Endothelial cell of umbilical vein (primary cell): ENCODE measurements at regions not wholly inside any gene's neighbourhood (a gene's known extent, or its start where the extent isn't known, plus 50 kb on each side); places are given as distances from the start of the nearest gene placed in this dataset.

Source experiments
- BruUV-seq: library from RNA; stranded (reverse); fragments of 400-500 nt; replicated peaks from 2 replicates; lab custom pipeline; 2021; lab: Mats Ljungman, UMichigan
- CTCF ChIA-PET: fragments of 300-600, 350-600 bp; sonication (Branson Sonifier 250); formaldehyde crosslinking; loops from one replicate; lab custom pipeline; 2021; ENCODE audit warnings: antibody characterized with exemption, inconsistent platforms; lab: Charles Lee
- POLR2A ChIA-PET: fragments of 300-600, 350-600 bp; sonication (Branson Sonifier 250); formaldehyde crosslinking; loops from one replicate; lab custom pipeline; 2021; ENCODE audit warnings: antibody characterized with exemption, inconsistent platforms; lab: Charles Lee
- DNase-seq: peaks from one replicate; pipeline ENCODE4 v3.0.0-alpha.2; 2011; ENCODE audit warnings: low read depth, low spot score
- FAIRE-seq: peaks from 2 replicates; lab custom pipeline; 2011; peaks lifted over from hg19 to GRCh38; lab: Jason Lieb, UNC
- H2AFZ ChIP-seq: 2 replicates; pipeline ENCODE4 v1.6.0; 2012; ENCODE audit warnings: low read depth, low read length, control low read depth, inconsistent platforms
- H3K27ac ChIP-seq: 2 replicates; pipeline ENCODE4 v1.5.1; 2011; ENCODE audit warnings: low read depth, mild to moderate bottlenecking, control low read depth, low read length, moderate library complexity; ENCODE audit not compliant: insufficient read depth
- H3K27me3 ChIP-seq, 2 experiments: 2 replicates each; pipeline versions ENCODE4 v1.6.0 to v1.6.1; 2011; ENCODE audit warnings: low read length in 2 of 2, mixed read lengths in 1 of 2; ENCODE audit not compliant: control insufficient read depth in 2 of 2, insufficient read depth in 2 of 2
- H3K36me3 ChIP-seq, 2 experiments: 2 replicates in 1 of 2; 3 replicates in 1 of 2; pipeline ENCODE4 v1.5.1; 2011; ENCODE audit warnings: low read length in 2 of 2, mild to moderate bottlenecking in 1 of 2, moderate library complexity in 1 of 2; ENCODE audit not compliant: control insufficient read depth in 2 of 2, insufficient read depth in 2 of 2; ENCODE audit errors: extremely low read depth in 1 of 2
- H3K4me1 ChIP-seq: 3 replicates; pipeline ENCODE4 v1.5.1; 2011; ENCODE audit warnings: mild to moderate bottlenecking, low read length; ENCODE audit not compliant: control insufficient read depth, insufficient read depth; ENCODE audit errors: extremely low read depth
- H3K4me2 ChIP-seq: 2 replicates; pipeline ENCODE4 v1.6.1; 2011; ENCODE audit warnings: low read length, control low read depth, mixed read lengths; ENCODE audit not compliant: insufficient read depth
- H3K4me3 ChIP-seq, 3 experiments: fragments of 200-600 bp in 1 of 3; sonication (generic), shearing (Covaris generic) in 1 of 3; replicated peaks in 1 of 3; 2 replicates each; pipeline ENCODE4 v1.5.1; 2011 to 2016; ENCODE audit warnings: control low read depth in 3 of 3, low read length in 3 of 3, mild to moderate bottlenecking in 2 of 3, inconsistent platforms in 1 of 3, low read depth in 1 of 3, moderate library complexity in 1 of 3; ENCODE audit not compliant: insufficient read depth in 1 of 3
- H3K79me2 ChIP-seq: 2 replicates; pipeline ENCODE4 v1.6.0; 2012; ENCODE audit warnings: low read length, inconsistent platforms; ENCODE audit not compliant: control insufficient read depth, insufficient read depth
- H3K9ac ChIP-seq: replicated peaks from 2 replicates; pipeline ENCODE3; 2011; ENCODE audit warnings: low read length, control low read depth; ENCODE audit not compliant: insufficient read depth; ENCODE audit errors: extremely low read depth
- H3K9me1 ChIP-seq: replicated peaks from 3 replicates; pipeline ENCODE4 v1.6.0; 2011; ENCODE audit warnings: mild to moderate bottlenecking, low read length; ENCODE audit not compliant: control insufficient read depth, insufficient read depth; ENCODE audit errors: extremely low read depth
- H3K9me3 ChIP-seq: replicated peaks from 2 replicates; pipeline ENCODE4 v1.5.1; 2012; ENCODE audit warnings: low read length, inconsistent platforms; ENCODE audit not compliant: control insufficient read depth, insufficient read depth
- H4K20me1 ChIP-seq: replicated peaks from 2 replicates; pipeline ENCODE3; 2011; ENCODE audit warnings: mild to moderate bottlenecking, low read length; ENCODE audit not compliant: control insufficient read depth, insufficient read depth; ENCODE audit errors: extremely low read depth
- CTCF ChIP-seq, 2 donors: IDR thresholded peaks; 1 replicate in 1 of 2; 2 replicates in 1 of 2; pipeline ENCODE4 v1.5.1; 2011; ENCODE audit warnings: low read length in 2 of 2, mild to moderate bottlenecking in 2 of 2, moderate library complexity in 2 of 2, control low read depth in 1 of 2, inconsistent platforms in 1 of 2, low read depth in 1 of 2; ENCODE audit not compliant: insufficient read depth in 1 of 2; ENCODE audit errors: extremely low read depth in 1 of 2
- EZH2 ChIP-seq: IDR thresholded peaks from 2 replicates; pipeline ENCODE4 v1.6.1; 2012; ENCODE audit warnings: borderline replicate concordance, low read depth, mild to moderate bottlenecking, moderate library complexity, low read length, inconsistent platforms; ENCODE audit not compliant: severe bottlenecking
- FOS ChIP-seq: IDR thresholded peaks from 2 replicates; pipeline ENCODE4 v1.6.1; 2011; ENCODE audit warnings: mild to moderate bottlenecking, low read length, moderate library complexity, borderline replicate concordance; ENCODE audit not compliant: insufficient read depth
- GATA2 ChIP-seq: IDR thresholded peaks from 2 replicates; pipeline ENCODE4 v1.7.0; 2011; ENCODE audit warnings: low read depth, mild to moderate bottlenecking, moderate library complexity, mixed read lengths, low read length; ENCODE audit not compliant: insufficient read length, insufficient read depth
- JUN ChIP-seq: IDR thresholded peaks from 2 replicates; pipeline ENCODE4 v1.6.1; 2011; ENCODE audit warnings: borderline replicate concordance, low read depth; ENCODE audit not compliant: insufficient read length, insufficient read depth
- MYC ChIP-seq: IDR thresholded peaks from one replicate; pipeline ENCODE4 v1.6.1; 2011; ENCODE audit warnings: mild to moderate bottlenecking, low read depth, low read length
- POLR2A ChIP-seq: IDR thresholded peaks from 2 replicates; pipeline ENCODE4 v1.6.1; 2012; ENCODE audit warnings: low read depth, mild to moderate bottlenecking, control low read depth, low read length
- POLR2AphosphoS5 ChIP-seq: IDR thresholded peaks from 2 replicates; pipeline ENCODE4 v1.6.1; 2012; ENCODE audit warnings: low read depth, mild to moderate bottlenecking, control low read depth, low read length, moderate library complexity; ENCODE audit not compliant: insufficient read depth
- dilution Hi-C: fragments of 300-500 bp; cut with MboI; formaldehyde crosslinking; loops from one replicate; pipeline ENCODE4 v1.15.0; 2019; ENCODE audit warnings: low sequenced_read_pairs; ENCODE audit not compliant: extremely low pct_ligation_motif_present
- intact Hi-C: fragments of 100-400 bp; cut with micrococcal nuclease; formaldehyde crosslinking; loops from one replicate; pipeline ENCODE4 v1.10.0; 2022
- TF ChIP-seq, protein P1 (sequence below): IDR thresholded peaks from 2 replicates; pipeline ENCODE4 v1.6.1; 2011; ENCODE audit not compliant: insufficient read depth, insufficient read length

- no peak for FAIRE-seq
- H3K27ac ChIP-seq: no peak overlapping the region
- no peaks in the 10 kb centered on the region for H3K36me3 ChIP-seq
- H3K4me1 ChIP-seq: no peaks in the 10 kb centered on the region
- H3K9ac ChIP-seq: no peak overlapping the region
- H3K9me3 ChIP-seq: peaks cover 12% of the 10 kb centered on the region
- POLR2A ChIA-PET: no interaction called here
- no peaks in the 10 kb centered on the region for H4K20me1 ChIP-seq
- H2AFZ ChIP-seq: no peak overlapping the region
- dilution Hi-C loops: no loop called here
- no TSS peak for BruUV-seq
- no peak overlapping the region for H3K4me3 ChIP-seq
- intact Hi-C loops: no loop called here
- no peaks in the 10 kb centered on the region for H3K9me1 ChIP-seq
- DNase-seq: no peak
- CTCF ChIA-PET: no interaction called here
- H3K27me3 ChIP-seq: no peaks in the 10 kb centered on the region
- no peak overlapping the region for H3K4me2 ChIP-seq
- TF ChIP-seq FOS (no peak), MYC (no peak), EZH2 (no peak), GATA2 (no peak), JUN (no peak), POLR2A (no peak), POLR2AphosphoS5 (no peak), CTCF (IDR thresholded peaks at IDR 0.05; ENCODE audit: extremely low read depth in 1 of 2, insufficient read depth in 1 of 2, low read depth in 1 of 2, low read length in 2 of 2) (no peak)
- TF ChIP-seq, protein P1, sequence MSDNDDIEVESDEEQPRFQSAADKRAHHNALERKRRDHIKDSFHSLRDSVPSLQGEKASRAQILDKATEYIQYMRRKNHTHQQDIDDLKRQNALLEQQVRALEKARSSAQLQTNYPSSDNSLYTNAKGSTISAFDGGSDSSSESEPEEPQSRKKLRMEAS: no peak
- no peaks in the 10 kb centered on the region for H3K79me2 ChIP-seq
These were observed 1093.3 kb downstream of the BRD1 start for GRCh38 chr22:48734359-48734758.
